Suprapubic skin (tissue), 4 donors: ENCODE measurements at regions not wholly inside any gene's neighbourhood (a gene's known extent, or its start where the extent isn't known, plus 50 kb on each side); places are given as distances from the start of the nearest gene placed in this dataset.

Source experiments
- CTCF ChIP-seq, 2 donors: fragments of 200-600 bp in 1 of 2; fragments of 450-650 bp in 1 of 2; sonication (generic) in 1 of 2; IDR thresholded peaks; one replicate each; pipeline ENCODE4 v1.5.1; 2016 to 2019; ENCODE audit warnings: antibody characterized with exemption in 2 of 2, mild to moderate bottlenecking in 1 of 2, moderate library complexity in 1 of 2
- EP300 ChIP-seq: sonication (generic); formaldehyde crosslinking; IDR thresholded peaks from one replicate; pipeline ENCODE4 v1.6.1; 2017; ENCODE audit warnings: antibody characterized with exemption
- POLR2A ChIP-seq, 2 donors: fragments of 450-650 bp; IDR thresholded peaks; one replicate each; pipeline ENCODE4 v1.6.1; 2017; ENCODE audit warnings: antibody characterized with exemption in 2 of 2, mild to moderate bottlenecking in 2 of 2, moderate library complexity in 2 of 2
- POLR2AphosphoS5 ChIP-seq, 3 donors: sonication (generic); formaldehyde crosslinking; IDR thresholded peaks; one replicate each; pipeline ENCODE4 v1.6.1; 2017; ENCODE audit warnings: antibody characterized with exemption in 3 of 3

GRCh38 chr11:87917111-87917510, 258.1 kb downstream of the RAB38 start:
- TF ChIP-seq CTCF (IDR thresholded peaks at IDR 0.05) (no peak), POLR2A (IDR thresholded peaks at IDR 0.05) (no peak), POLR2AphosphoS5 (IDR thresholded peaks at IDR 0.05) (no peak), EP300 (no peak)
